OCI-LY7 (cell line): ENCODE measurements at regions not wholly inside any gene's neighbourhood (a gene's known extent, or its start where the extent isn't known, plus 50 kb on each side); places are given as distances from the start of the nearest gene placed in this dataset.

Experiments used
- CTCF ChIP-seq: fragments of 200-600 bp; sonication (generic); conservative IDR thresholded peaks from 2 replicates; pipeline ENCODE4 v1.5.1; 2014; ENCODE audit warnings: mild to moderate bottlenecking, antibody characterized with exemption, low read length, moderate library complexity, mixed read lengths
- EZH2phosphoT487 ChIP-seq: fragments of 200-600 bp; sonication (generic); IDR thresholded peaks from 2 replicates; pipeline ENCODE4 v1.6.1; 2018; ENCODE audit warnings: low read depth, borderline replicate concordance, mild to moderate bottlenecking, mixed run types, antibody characterized with exemption, low read length, moderate library complexity, mixed read lengths

GRCh38 chr9:25427290-25427689 lies 251.0 kb downstream of the TUSC1 start:
- TF ChIP-seq CTCF (no peak), EZH2phosphoT487 (no peak)
